ENCODE measurements at regions not wholly inside any gene's neighbourhood (a gene's known extent, or its start where the extent isn't known, plus 50 kb on each side); places are given as distances from the start of the nearest gene placed in this dataset.

DNA sequence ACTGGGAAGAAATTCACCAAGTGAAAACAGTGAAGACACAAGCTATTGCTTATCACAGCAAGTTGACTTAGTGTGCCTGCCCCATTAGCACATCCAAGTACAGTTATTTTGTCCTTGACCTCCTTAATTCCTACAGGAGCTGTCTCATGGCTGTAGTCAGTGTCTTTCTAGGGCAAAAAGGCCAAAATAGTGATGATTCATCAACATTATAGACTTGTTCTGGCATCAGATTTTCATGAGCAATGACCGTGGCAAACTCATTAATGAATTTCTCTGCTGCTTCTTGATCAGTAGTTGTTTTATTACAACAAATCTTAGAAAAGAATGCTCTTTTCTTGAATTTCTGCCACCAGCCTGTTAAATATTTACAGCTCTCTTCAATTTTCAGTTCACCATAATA, 1169.3 kb upstream of the DDX18 start:
- no peak for DNase-seq (ENCODE audit: low read depth in 2 of 2)

DNA sequence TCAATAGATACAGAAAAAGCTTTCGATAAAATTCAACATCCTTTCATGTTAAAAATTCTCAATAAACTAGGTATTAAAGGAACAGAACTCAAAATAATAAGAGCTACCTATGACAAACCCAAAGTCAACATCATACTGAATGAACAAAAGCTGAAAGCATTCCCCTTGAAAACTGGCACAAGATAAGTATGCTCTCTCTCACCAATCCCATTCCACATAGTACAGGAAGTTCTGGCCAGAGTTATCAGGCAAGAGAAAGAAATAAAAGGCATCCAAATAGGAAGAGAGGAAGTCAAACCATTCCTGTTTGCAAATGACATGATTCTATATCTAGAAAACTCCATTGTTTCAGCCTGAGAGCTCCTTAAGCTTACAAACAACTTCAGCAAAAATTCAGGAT, 1145.8 kb upstream of the DDX18 start:
- DNase-seq (ENCODE audit: low read depth in 2 of 2): no peak

DNA sequence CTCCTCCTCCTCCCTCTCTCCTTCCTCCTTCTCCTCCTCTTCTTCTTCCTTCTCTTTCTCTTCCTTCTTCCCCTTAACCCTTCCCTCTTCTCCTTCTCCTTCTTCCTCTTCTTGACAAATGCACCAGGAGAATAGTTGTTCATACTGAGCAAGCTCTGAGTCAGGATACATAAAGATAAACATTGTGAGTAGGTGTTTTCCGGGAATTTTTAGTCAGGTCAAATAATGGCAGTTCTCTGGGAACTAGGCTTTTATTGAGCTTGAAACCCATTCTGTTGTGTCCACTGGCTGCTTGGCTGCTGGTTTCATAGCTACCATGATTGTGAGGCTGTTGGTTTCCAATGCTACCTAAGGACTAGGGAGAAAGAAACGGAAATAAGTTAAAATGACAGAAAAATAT, 1144.7 kb upstream of the DDX18 start:
- DNase-seq (ENCODE audit: low read depth in 2 of 2): no peak

DNA sequence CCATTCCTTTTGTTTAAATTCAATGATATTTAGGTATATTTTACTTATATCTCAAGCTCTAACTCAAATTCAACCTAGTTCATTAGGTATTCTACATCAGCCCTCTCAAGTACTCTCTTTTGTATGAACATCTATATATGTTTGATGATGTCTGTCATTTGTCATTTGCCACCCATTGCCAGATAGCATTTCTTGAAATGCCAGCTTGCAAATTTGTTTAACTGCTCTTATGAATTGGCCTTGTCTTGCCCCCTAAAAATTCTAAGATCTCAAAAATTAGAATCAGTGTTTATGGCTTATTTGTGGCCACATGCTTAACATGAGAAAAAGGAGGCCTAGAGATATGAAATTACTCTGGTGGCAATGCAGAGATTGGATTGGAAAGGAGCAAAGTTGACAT, 1140.3 kb upstream of the DDX18 start:
- no peak for DNase-seq (ENCODE audit: low read depth in 2 of 2)

DNA sequence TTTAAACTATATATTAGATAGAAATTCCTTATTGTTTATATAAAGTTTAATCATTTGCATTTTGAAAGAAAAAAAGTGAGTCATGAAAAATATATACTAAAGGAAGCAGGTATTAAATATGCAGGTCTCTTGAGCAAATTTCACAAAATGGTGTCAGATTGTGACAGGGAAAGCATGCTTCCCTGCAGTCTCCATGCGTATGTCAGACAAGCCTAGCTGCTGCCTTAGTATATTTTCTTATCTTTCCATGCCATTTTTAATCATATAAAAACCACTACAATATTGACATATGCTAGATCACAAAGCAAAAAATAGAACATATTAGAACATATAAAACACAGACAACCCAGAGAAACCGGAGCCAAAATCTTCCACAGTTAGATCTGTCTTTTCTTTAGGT, 1137.7 kb upstream of the DDX18 start:
- DNase-seq (ENCODE audit: low read depth in 2 of 2): no peak

DNA sequence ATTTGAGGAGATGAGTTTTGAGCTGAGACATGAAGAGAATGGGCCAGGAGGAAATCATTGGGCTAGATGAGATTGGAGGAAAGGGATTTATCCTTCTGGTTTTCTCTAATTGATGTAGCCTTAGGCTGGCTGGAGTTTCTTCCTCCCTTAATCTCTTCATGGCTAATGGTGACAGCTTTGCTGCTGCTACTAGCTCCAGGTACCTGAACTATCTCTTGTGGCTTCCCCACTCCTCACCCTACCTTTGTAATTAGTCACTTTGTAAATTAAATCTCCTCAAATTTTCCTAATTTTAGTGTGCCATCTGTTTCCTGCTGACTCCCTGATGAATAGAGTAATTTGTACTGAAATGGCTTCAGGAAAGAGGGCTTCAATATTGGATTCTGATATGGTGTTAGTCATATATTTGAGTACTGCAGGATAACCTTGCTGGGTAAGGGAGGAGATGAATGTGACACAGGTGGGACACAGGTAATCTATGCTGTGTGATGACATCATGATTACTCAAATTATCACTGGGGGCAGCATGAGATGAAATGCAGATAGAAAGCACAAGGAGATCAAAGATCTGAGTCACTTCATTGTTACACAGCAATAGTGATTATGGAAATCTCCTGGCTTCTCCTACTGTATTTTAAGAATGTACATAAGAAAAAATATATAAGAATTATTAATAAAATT, 1134.1 kb upstream of the DDX18 start:
- DNase-seq (ENCODE audit: low read depth in 2 of 2): no peak

DNA sequence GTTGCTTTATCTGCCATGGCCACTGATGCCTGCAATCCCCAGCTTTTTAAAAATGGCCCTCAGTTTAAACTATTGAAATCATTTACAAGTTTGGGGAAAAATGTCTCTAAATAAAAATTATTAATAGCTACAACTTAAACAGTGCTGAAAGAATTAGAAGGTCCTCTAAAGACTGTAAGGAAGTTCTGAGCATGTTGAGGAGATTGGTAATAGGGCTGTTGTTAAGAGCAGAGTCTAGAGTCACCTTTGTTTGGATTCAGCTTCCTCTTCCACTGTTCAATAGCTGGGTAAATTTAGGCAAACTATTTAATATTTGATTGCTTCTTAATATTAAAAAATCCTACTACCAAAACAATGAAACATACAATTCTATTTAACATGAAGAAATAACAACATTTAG, 1127.1 kb upstream of the DDX18 start:
- DNase-seq (ENCODE audit: low read depth in 2 of 2): no peak

DNA sequence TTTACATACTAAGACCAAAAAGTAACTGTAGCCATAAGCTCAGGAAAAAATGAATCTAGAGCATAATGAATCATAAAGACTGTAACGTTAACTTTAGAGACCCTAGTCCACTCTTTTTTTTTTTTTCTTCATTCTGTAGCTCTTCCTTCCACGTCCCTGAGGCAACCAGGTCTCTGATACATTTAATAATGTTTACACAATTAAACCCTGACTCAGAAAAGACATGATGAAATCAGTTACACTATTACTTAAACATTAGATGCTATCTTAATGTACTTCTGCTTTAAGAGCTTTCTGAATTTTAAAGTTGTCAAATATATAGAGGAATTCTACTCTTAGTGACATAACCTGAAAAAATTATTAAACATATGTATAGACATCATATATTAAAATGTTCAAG, 1121.5 kb upstream of the DDX18 start:
- DNase-seq (ENCODE audit: low read depth in 2 of 2): no peak

DNA sequence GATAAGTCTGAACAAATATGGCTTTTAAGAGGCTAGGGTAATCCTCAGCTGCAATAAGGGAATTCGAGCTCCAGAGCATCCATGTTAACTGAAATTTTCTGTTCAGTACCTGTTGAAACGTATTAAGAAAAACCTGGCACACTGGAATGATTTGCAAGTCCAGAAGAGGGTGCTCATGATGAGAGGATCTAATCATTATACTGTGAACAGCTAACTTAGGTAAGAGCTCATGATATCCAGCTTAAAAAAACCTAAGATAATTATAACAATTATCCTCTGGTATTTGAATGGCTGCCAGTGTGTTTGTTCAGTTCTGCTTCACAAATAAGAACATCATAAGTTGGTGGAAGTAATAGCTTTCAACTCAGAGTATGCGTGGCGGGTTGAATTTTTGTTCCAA, 1118.3 kb upstream of the DDX18 start:
- no peak for DNase-seq (ENCODE audit: low read depth in 2 of 2)

DNA sequence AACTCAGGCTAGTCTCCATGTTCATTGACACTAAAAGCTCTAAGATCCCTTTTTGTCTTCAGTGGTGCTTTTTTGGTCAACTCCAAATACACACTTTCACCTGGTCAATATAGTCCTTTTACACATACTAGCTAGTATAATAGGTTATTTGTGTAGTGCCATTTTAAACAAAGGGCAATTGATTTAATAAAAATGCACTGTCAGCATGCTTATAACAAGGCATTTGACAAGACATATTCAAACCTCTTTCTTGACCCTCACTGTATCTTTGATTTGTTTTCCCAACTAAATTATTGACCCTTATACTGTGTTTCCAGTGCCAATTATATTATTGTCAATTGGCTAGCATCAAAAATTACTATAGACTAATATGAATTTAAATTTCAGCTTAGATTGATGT, 1117.6 kb upstream of the DDX18 start:
- DNase-seq (ENCODE audit: low read depth in 2 of 2): no peak

DNA sequence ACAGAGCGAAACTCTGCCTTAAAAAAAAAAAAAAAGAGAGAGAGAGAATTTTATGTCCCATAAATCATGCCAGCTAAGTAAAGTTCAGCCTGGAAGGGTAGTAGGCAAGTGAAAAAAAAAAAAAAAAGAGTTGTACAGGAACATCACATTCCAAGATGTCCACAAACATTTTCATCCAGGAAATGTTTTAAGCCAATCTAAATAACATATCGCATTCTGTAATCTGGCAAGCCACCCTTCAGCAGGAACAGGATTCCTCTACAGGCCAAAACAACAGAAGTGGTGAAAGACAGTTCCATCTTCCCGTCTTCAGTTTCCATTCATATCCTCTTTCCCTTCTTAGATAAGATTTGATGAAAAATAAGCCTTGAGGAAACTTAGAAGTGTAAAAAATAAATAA, 1108.1 kb upstream of the DDX18 start:
- no peak for DNase-seq (ENCODE audit: low read depth in 2 of 2)

DNA sequence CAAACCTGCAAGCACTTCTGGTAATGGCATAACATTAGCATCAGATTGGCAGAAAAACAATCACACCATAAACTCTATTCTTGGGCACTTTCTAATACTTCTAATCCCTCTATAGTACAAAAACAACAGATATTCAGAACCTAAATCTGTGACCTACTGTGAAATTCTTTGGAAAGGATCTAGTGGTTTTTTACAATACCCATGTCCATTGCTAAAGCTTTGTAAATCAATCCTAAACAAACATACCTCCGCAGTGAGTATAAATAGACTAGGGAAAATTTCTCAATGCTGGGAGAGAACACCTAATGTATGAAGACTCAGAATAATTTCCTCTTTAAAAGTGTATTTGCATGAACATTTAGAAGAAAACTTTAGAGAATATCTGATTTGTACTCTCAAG, 1098.5 kb upstream of the DDX18 start:
- no peak for DNase-seq (ENCODE audit: low read depth in 2 of 2)

DNA sequence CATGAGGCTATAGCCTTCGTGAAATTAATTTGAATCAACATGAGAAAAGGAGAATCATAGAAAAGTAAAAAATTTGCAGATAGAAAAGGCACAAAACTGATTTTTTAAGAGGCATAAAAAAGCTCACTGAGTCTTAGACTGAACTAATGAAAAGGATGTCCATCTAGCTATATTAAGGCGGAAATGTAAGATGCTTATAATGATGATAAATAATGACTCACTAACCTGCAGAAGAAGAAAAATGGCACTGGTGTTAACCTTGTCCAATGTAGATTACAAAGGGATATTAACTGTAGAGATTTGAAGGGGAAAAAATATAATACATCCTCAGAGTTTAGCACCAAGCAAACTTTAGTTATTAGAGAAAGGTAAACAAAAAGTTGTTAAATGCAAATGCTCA, 1098.0 kb upstream of the DDX18 start:
- no peak for DNase-seq (ENCODE audit: low read depth in 2 of 2)

DNA sequence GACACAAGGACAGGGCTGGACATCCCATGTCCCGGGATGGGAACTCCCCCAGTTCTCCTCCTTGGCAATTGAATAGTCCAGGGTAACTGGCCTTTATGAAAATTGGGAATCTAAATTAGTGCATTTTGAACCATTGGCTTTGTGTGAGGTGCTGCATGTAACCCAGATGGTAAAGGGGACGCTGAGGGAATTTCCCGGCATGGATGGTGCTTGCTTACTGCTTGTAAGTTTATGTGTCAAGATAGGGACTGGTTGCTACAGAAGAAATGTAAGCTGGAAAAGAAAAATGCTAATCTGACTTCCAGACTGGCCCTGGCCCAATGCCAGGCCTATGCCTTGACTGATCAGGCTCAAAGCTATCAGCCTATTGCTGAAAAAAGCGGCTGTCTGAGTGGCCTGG, 1096.7 kb upstream of the DDX18 start:
- no peak for DNase-seq (ENCODE audit: low read depth in 2 of 2)

DNA sequence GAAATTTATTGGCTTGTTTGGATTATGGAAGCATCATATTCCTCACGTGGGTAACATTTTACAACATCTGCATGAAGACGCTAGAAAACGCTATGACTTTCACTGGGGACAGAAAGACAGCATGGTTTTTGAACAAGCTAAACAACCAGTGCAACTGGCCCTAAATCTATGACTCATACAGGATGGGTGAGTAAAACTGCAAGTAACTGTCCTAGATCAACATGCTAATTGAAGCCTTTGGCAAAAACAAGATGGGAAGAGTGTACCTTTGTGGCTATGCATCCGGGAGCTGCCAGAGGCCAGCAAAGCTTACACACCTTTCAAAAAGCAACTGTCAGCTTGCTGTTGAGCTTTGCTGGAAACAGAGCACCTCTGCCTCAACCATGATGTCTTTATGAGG, 1096.0 kb upstream of the DDX18 start:
- no peak for DNase-seq (ENCODE audit: low read depth in 2 of 2)

DNA sequence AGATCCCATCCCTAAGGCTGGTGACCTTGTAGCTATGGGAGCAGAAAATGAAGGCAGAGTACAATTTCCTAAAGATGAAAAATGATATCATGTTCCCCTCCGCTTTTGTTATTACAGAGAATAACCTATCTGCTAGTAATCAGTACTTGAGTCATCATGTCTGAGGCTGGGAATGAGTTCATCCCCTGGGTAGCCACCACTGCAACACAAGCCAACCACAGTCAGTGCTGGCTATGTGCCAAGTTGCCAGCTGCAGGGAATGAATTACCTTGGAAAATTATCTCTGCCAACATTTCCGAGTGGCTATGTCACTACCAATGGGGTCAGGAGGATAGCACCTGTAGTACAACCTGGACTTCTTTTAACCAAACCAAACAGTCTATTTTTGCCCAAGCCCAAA, 1094.7 kb upstream of the DDX18 start:
- DNase-seq (ENCODE audit: low read depth in 2 of 2): no peak

DNA sequence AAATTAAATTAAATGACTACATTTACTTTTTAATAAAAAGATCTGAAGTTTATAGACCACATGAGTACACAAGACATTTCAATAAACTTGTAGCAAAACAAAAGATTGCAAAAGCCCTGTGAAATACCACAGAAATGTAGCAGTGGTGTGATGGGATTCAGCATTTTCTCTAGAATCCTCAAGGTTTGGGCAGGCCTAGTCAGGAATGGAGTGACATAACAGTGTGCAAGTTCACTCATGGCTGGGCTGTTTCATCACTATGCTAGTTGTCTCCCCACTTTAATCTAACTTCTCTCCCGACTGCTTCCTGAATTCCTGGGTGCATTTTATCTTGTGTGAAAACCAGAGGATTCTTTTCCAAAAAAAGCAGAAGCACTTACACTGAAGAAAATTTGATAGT, 1089.9 kb upstream of the DDX18 start:
- DNase-seq (ENCODE audit: low read depth in 2 of 2): no peak

DNA sequence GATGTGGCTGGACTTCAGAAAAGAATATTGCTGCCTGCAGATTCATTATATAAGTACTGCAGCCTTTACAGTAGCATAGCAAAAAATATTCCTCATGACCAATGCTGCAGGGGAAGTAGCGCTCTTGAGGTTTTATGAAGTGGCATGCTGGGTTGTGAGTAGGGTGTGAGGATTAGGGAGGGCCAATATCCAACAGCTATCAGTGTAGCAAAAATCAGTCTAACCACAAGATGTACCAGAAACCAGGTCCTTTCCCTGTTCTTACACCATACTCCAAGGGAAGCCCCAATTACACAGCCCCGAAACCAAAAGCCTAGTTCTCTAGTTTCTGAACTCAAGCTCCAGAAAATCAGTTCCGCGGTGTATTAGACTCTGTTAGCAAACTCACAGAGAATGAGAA, 1082.2 kb upstream of the DDX18 start:
- no peak for DNase-seq (ENCODE audit: low read depth in 2 of 2)

DNA sequence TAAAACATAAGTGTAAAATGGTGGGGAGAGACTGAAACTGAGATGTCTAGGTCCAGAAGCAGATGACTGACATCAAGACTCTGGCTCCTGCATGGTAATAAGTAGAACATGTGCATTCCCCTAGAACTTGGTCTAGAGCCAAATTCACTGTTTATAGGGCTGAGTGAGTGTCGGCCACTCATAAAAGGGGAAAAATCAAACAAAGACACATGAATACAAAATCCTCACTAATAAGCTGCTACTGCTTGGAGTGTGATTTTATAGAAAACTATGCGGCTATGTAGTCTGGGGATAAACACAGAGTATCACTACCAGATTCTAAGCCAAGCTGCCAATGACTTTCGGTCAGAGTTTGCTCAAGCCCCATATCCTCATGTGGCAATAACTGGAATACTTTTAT, 1080.8 kb upstream of the DDX18 start:
- no peak for DNase-seq (ENCODE audit: low read depth in 2 of 2)

DNA sequence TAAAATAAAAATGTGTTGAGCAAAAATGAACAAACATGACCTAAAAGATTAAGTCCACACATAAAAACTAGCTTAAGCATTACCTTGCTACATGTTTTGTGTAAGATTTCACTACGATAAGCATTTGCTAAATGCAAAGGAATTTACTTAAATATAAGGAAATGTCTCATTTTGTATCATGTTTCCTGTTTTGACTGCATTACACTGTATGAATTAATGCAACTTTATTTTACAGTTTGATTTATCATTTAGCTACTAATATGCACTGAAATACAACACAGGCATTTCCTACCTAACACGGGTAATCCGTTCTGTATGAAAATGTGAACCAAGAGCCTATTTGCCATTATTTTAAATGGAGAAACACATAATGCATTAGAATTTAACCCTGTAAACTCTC, 1076.5 kb upstream of the DDX18 start:
- no peak for DNase-seq (ENCODE audit: low read depth in 2 of 2)

DNA sequence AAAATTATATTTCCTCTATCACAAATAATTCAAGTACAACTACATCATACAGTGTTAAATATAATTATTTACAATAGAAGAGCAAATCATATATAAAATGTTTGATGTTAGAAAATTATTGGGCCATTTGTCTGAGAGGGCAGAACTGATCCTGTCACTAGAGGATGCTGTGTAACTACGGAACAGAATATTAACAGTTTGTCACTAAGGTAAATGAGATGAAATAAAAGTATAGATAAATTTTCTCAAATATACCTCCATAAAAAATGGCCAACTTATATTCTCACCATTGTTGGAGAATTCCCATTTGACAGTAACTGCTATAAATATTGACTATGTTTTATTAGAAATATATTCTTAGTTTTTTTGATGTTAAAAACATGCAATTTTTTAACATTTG, 1067.4 kb upstream of the DDX18 start:
- DNase-seq (ENCODE audit: low read depth in 2 of 2): no peak

DNA sequence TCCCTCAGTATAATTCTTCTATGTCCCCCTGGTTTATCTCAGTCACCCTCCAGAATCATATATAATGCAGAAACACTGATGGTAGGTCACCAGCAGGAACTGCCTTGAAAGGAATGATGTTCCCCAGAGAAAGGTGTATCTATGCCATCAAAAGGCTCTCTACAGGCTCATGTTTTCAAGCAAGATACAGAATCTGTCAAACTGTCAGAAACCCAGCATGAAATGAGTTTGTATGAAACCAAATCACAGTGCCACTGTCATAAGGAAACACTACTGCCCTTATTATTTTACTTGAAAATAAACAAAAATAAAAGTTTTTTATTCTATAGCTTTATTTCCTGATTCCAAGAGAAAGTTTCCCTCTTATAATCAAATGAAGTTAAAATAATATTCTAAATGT, 1064.5 kb upstream of the DDX18 start:
- DNase-seq (ENCODE audit: low read depth in 2 of 2): no peak

DNA sequence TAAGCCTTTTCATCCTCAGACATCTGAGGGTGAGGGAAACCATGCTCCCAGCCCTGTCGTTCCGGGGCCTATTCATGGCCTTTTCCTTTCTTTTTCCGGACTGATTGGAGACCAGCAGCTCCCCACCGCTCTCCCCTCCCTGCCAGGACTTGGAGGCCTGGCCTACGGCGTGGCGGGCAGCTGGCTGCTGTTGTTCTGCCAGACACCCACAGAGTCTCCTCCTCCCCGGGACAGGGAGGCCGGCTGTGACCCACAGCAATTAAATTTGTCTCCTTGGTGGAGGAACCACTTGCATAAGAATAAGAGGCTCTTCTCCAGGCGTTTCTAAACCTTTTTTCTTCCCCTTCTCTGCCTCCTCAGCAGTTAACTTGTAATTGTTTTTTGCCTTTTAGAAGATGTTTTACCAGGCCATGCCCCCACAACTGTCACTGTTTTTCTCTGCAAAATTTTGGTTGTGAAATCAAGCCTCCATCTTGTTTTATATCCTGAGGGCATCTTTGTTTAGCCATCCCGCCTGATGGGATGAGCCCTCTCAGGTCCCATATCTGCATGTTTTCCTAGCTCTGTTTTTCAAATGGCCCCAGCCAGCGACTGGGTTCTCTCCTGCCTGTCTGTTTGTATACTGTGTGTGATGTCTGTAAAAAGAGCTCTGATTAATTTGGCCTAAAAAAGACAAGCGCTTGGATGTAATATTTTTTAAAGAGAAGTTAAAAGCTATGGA, 1060.0 kb upstream of the DDX18 start:
- DNase-seq (ENCODE audit: low read depth in 2 of 2): no peak

DNA sequence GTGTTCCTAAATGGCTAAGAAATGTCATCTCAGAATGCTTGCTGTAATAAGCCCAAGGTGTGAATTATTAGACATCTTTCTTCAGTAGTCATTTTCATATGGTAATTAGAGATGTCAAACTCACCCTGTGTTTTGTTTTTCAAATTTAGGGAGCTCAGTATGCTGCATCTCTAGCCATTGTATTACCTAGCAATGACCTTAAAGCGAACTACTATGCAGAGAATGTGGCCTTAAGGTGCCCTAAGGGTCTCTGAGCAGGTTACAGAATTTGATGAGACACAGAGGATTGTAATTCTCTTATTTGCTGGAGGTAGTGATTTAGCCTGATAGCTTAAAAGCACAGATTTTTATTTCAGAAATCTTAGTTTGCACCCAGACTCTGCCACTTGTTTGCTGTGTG, 1052.6 kb upstream of the DDX18 start:
- no peak for DNase-seq (ENCODE audit: low read depth in 2 of 2)

All from stimulated activated CD8-positive, alpha-beta memory T cell treated with anti-CD3 and anti-CD28 coated beads, Interleukin-15, amount 100 ng/mL, for 48 hours (primary cell).